VCaP (cell line): ENCODE measurements at regions not wholly inside any gene's neighbourhood (a gene's known extent, or its start where the extent isn't known, plus 50 kb on each side); places are given as distances from the start of the nearest gene placed in this dataset.

Experiments used
- H3K27ac ChIP-seq: fragments of 450-650 bp; 2 replicates; pipeline ENCODE4 v1.5.1; 2017
- TF ChIP-seq, protein P1 (sequence below): fragments of 450-650 bp; conservative IDR thresholded peaks from 2 replicates; pipeline ENCODE4 v1.5.1; 2017; ENCODE audit warnings: mild to moderate bottlenecking, moderate library complexity

DNA sequence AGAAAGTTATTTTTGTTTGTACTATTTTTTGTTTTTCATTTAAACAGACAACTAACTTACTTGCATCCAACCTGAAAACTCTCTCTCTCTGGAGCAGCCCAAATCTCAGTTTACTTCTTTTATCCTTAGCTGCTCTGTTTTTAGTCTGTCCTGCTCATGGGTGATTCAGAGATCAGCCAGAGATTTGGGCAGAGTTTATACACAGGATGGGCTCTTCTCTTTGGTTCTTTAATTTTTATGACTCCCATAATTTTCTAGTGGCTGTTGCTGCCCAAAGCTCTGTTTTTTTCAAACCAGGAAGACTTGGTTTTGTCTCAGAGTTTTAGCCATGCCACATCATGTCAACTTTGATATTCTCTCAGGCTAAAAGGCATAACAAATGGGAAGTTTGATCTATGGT lies 86.8 kb upstream of the CD55 start:
- TF ChIP-seq, protein P1, sequence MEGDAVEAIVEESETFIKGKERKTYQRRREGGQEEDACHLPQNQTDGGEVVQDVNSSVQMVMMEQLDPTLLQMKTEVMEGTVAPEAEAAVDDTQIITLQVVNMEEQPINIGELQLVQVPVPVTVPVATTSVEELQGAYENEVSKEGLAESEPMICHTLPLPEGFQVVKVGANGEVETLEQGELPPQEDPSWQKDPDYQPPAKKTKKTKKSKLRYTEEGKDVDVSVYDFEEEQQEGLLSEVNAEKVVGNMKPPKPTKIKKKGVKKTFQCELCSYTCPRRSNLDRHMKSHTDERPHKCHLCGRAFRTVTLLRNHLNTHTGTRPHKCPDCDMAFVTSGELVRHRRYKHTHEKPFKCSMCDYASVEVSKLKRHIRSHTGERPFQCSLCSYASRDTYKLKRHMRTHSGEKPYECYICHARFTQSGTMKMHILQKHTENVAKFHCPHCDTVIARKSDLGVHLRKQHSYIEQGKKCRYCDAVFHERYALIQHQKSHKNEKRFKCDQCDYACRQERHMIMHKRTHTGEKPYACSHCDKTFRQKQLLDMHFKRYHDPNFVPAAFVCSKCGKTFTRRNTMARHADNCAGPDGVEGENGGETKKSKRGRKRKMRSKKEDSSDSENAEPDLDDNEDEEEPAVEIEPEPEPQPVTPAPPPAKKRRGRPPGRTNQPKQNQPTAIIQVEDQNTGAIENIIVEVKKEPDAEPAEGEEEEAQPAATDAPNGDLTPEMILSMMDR: no peak
- no peak overlapping the region for H3K27ac ChIP-seq

DNA sequence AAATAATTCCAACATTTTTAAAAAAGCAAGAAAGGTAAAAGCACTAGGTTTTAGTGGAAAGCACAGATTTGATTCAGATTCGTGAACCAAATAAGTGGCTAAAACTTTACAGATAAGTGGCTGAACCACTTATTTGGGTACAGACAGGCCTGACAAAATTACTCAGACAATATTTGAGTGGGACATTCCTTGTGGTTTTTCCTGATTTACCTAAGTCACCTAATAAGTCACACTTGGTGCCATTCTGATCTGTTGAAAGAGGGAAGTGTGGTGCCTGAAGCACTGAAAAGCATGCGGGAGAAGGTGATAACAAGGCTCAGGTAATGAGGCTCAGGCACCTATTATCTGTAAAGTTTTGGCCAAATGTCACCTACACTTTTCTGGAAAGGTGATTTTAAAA lies 81.6 kb upstream of the CD55 start:
- TF ChIP-seq, protein P1: no peak
- H3K27ac ChIP-seq: no peak overlapping the region

DNA sequence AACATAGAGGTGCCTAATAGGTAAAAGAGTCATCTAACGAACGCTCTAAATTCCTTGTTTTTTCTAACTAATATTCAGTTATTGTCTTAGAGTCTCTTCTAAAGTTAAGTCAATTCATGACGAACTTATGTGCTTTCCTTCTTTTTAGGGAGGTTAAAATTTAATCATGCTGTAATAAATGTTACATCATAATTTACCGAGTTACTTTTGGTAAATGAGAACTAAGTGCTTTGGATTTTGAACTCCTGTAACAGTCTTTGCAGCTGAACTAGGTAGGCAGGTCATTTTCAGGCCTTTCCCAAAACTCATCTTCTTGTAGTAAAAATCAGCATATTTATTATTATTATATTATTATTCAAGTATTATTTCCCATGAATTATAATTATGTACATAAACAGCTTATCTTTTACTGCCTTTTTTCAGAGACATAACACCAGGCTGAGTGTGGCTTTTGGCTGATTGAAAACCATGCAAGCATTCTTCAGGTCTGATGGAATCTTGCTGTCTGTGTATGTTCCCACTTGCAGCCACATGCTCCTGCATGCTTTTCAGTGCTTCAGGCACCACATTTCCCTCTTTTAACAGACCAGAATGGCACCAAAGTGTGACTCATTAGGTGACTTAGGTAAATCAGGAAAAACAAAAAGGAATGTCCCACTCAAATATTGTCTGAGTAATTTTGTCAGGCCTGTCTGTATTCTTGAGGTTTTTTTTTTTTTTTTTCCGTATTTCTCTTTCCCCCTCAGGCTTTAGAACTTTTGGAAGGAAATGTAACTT lies 81.0 kb upstream of the CD55 start:
- no peak overlapping the region for H3K27ac ChIP-seq
- TF ChIP-seq, protein P1: no peak

DNA sequence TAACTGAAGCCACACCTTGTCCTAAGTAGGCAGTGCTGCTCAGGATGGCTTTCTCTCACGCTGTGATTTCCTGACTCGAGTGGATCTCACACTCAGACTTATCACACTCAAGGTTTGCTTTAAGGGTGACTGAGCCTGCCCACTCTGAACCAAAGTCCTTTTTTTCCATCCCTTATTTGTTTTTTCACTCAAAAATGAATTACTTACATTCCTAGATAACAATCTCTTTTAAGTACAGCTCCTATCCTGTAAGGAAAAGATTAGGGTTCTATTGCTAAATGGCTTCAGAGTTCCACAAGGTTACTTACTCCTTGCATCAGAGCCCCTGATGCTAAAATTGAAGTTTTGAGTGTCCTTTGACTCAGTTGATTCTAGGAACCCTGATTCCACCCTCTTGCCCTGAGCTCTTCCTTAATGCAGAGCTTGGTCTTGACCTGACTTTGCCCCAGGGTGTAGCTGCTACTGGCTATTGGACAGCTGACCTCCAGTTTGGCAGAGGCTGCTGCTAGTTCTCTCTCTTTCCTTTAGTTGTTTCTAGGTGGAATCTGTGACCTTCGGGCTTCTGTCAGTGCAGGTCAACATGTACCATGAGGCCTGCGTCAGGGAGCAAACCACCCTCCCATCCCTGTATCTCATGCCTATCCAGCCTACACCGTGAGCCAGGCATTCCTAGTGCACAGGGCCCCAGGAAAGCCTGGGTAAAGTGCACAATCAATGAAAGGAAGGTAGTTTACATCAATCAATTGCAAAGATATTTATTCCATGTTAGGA lies 80.1 kb upstream of the CD55 start:
- no peak overlapping the region for H3K27ac ChIP-seq
- TF ChIP-seq, protein P1: no peak

DNA sequence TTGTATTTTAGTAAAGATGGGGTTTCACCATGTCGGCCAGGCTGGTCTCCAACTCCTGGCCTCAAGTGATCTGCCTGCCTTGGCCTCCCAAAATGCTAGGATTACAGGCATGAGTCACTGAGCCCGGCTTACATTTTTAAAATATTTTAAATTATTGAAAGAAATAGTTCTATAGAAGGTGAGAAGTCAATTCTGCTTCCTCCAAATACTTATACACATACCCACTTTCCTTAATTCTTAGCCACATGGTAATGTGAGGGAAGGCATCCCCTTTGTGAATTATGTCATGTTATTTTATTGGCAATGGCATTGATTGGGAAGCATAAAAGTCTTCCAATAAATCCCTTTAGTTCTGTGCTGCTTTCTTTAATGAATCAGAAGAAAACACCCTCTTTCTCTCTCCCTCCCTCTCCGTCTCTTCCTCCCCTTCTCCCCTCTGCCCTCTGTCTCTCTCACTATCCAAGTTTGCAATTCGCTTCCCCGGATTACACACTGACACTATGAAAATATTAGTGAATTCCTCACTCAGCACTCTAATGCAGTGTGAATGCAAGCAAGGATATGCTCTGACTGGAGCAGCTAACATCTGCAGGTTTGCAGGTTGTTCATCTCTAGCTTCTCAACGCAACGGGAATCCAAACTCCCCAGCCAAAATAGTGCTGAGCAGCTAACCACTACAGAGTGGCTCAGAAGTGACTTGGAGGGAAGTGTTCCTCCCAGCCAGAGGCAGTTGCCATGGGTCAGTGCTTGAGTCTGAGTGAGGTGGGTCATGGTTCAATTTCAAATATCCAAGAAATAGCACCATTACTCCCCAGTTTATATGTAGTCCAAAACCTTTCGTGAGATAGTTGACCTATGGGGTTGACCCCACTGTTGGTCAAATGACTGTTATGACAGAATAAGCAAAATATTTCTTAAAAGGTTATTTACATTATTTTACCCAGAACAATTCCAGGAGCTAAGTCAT lies 77.8 kb upstream of the CD55 start:
- TF ChIP-seq, protein P1: no peak

DNA sequence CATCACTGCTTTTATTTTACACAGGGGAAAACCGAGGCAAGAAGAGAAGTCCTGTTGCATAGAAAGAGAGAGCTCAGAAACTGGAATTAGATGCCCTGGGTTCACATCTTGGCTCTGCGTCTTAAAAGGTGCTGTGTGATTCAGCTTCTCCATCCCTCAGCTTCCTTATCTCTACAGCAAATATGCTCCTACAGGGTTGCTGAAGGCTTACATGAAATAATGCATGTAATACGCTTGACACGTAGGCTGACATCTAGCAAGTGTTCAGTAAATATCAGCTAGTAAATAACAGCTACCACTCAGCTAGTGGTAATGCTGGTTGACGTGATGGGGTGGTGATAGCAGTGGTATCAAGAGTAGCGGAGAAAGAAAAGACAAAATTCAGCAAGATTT lies 77.1 kb upstream of the CD55 start:
- no peak overlapping the region for H3K27ac ChIP-seq
- TF ChIP-seq, protein P1: no peak

More for the DNA sequence above, 77.8 kb upstream of the CD55 start:
- H3K27ac ChIP-seq: no peak overlapping the region
